NCI-H2029 treated with DMSO at 0.1 percent for 48 hours (cell line): ENCODE measurements at regions not wholly inside any gene's neighbourhood (a gene's known extent, or its start where the extent isn't known, plus 50 kb on each side); places are given as distances from the start of the nearest gene placed in this dataset.
"Not testable (repeated sequence)": the region's sequence is repeated elsewhere in the genome, so short reads cannot be mapped to it uniquely, and the experiment has no call there.

Experiments
- DNase-seq: peaks from one replicate; lab custom pipeline; 2025; lab: John Stamatoyannopoulos, UW

DNA sequence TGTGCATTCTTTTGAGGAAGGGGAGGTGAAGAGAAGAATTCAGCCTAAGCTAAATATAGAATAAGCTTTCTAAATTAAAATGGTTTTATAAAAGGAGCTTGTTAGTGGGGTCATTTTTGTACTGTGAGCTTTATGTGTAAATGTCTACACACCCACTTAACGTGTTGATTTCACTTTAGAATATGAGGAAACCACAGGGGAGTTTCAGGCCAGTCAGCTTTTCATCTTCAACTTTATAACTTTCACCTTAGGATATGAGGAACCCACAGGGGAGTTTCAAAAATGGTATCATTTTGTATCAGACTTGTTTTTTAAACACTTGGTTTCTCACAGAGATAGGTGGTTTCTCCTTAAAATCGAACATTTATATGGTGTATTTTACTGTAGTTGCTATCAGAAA lies 120.7 kb upstream of the NIPA1 start:
- not testable (repeated sequence) for DNase-seq

DNA sequence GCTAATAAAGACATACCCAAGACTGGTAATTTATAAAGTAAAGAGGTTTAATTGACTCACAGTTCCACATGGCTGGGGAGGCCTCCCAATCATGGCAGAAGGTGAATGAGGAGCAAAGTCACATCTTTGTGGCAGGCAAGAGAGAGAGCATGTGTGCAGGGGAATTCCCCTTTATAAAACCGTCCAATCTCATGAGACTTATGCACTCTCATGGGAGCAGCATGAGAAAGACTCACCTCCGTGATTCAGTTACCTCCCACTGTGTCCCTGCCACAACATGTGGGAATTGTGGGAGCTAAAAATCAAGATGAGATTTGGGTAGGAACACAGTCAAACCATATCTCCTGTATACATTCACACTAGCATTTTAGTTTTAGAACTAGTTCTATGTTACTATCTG lies 101.7 kb upstream of the NIPA1 start:
- DNase-seq, result not testable (repeated sequence)

- DNase-seq, result not testable (repeated sequence)
These were observed 86.6 kb upstream of the NIPA1 start for GRCh38 chr15:22699881-22700280.

- DNase-seq, result not testable (repeated sequence)
These were observed 75.6 kb upstream of the NIPA1 start for GRCh38 chr15:22710831-22711341.

GRCh38 chr15:22713933-22714332 lies 72.5 kb upstream of the NIPA1 start:
- DNase-seq, result not testable (repeated sequence)

DNA sequence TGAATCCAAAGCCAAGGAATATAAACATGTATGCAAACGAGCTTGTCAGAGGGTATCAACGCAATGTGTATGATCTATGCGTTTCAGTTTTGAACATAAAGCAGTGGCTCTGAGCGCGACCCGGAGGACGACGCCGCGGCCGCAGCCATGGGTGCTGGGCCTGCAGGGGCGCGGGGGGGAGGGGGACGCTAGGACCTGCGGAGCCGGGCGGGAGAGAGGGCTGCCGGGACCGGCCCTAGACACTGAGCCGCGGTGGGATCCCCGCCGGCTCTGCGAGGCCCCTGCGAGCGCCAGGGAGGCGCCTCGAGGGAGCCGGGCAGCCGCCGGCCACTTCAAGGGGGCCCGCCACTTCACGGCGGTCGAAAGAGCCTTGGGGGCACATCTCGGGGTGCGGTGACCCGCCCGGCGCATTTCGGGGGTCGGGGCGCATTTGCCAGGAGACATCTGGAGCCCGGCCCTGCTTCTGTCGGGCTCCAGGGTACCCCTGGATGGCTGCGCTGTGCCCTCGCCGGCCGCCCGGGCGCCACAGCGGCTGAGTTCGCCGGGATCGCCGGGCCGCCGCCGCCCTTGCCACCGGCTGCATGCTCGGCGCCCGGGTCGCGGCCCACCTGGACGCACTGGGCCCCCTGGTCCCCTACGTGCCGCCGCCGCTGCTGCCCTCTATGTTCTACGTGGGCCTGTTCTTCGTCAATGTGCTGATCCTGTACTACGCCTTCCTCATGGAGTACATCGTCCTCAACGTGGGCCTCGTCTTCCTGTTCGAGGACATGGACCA lies 71.9 kb upstream of the NIPA1 start:
- not testable (repeated sequence) for DNase-seq

GRCh38 chr15:22715133-22715845 lies 71.2 kb upstream of the NIPA1 start:
- not testable (repeated sequence) for DNase-seq

GRCh38 chr15:22719980-22720379 lies 66.5 kb upstream of the NIPA1 start:
- not testable (repeated sequence) for DNase-seq

- DNase-seq, result not testable (repeated sequence)
These were observed 60.3 kb upstream of the NIPA1 start for GRCh38 chr15:22726104-22726503.

DNA sequence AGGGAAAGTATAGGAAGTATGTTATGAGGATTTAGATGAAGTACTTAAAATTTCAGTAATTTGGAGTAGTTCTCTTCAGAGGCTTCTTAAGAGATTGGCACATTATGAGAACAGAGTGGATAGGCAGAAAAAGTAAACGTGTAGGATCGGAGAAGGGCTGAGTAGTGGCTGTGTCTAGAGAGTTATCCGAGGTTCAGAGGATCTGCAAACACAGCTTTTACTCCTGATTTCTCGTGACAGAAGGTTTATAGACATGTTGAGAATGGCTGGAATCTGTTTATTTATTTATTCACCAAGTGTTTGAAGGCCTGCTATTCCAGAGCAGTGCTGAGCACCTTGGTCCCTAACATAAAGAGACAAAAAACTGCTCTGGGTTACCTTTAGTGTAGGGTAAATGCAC lies 51.4 kb upstream of the NIPA1 start:
- not testable (repeated sequence) for DNase-seq

- DNase-seq, result no peak
These were observed 50.7 kb upstream of the NIPA1 start for GRCh38 chr15:22735781-22736180.

DNA sequence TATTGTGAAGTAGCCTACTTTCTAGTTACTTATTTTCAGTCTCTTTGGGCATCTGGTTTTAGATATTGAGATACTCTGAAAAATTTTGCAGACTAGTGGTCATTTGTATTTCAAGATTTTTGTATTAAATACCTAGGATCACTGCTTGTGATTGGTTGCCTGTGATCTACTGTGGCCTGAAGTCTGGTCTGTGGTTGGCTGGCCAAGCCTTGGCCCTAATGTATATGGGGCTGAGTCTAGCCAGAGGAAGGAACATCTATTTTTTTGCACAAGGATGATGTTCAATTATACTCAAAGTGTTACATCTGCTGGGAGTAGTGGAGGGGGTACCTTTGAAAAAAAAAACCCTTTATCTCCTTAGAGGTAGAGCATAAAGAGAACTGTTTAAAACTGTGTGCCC lies 50.2 kb upstream of the NIPA1 start:
- not testable (repeated sequence) for DNase-seq
